Astrocyte (in vitro differentiated cells and primary cell): ENCODE measurements at regions not wholly inside any gene's neighbourhood (a gene's known extent, or its start where the extent isn't known, plus 50 kb on each side); places are given as distances from the start of the nearest gene placed in this dataset.

ENCODE experiments used
- DNase-seq: peaks from one replicate; pipeline ENCODE4 v3.0.0-alpha.2; 2010; ENCODE audit warnings: low read depth
- FAIRE-seq: peaks from 2 replicates; lab custom pipeline; 2011; peaks lifted over from hg19 to GRCh38; lab: Jason Lieb, UNC
- H2AFZ ChIP-seq: 2 replicates; pipeline ENCODE4 v1.6.0; 2012; ENCODE audit warnings: low read depth, low read length, inconsistent platforms
- H3K27ac ChIP-seq: 2 replicates; pipeline ENCODE4 v1.5.1; 2011; ENCODE audit warnings: low read depth, low read length, inconsistent platforms
- H3K27me3 ChIP-seq: 2 replicates; pipeline ENCODE4 v1.6.0; 2011; ENCODE audit warnings: low read length, inconsistent platforms; ENCODE audit not compliant: insufficient read depth
- H3K36me3 ChIP-seq: 2 replicates; pipeline ENCODE4 v1.5.1; 2011; ENCODE audit warnings: low read length, inconsistent platforms; ENCODE audit not compliant: insufficient read depth
- H3K4me1 ChIP-seq: 2 replicates; pipeline ENCODE4 v1.5.1; 2011; ENCODE audit warnings: low read length, inconsistent platforms; ENCODE audit not compliant: insufficient read depth
- H3K4me2 ChIP-seq: 2 replicates; pipeline ENCODE4 v1.6.0; 2012; ENCODE audit warnings: low read length, inconsistent platforms
- H3K4me3 ChIP-seq: 2 replicates; pipeline ENCODE4 v1.5.1; 2011; ENCODE audit warnings: low read depth, mild to moderate bottlenecking, low read length, inconsistent platforms; ENCODE audit not compliant: insufficient read depth
- H3K79me2 ChIP-seq: 2 replicates; pipeline ENCODE4 v1.6.0; 2012; ENCODE audit warnings: mild to moderate bottlenecking, low read length, inconsistent platforms; ENCODE audit not compliant: insufficient read depth
- H3K9ac ChIP-seq: 2 replicates; pipeline ENCODE4 v1.6.0; 2012; ENCODE audit warnings: mild to moderate bottlenecking, low read length, inconsistent platforms
- H3K9me3 ChIP-seq: 2 replicates; pipeline ENCODE4 v1.5.1; 2012; ENCODE audit warnings: low read depth, mild to moderate bottlenecking, low read length, inconsistent platforms; ENCODE audit not compliant: insufficient read depth
- H4K20me1 ChIP-seq: 2 replicates; pipeline ENCODE4 v1.6.0; 2012; ENCODE audit warnings: low read length, inconsistent platforms; ENCODE audit not compliant: insufficient read depth
- H3K27ac Mint-ChIP-seq: one replicate; pipeline ENCODE4 v1.8.0; 2021; ENCODE audit warnings: mild to moderate bottlenecking, mixed read lengths; ENCODE audit not compliant: unreplicated experiment
- H3K27me3 Mint-ChIP-seq: one replicate; pipeline ENCODE4 v1.8.0; 2021; ENCODE audit warnings: low read depth, mixed read lengths; ENCODE audit not compliant: unreplicated experiment
- H3K36me3 Mint-ChIP-seq: one replicate; pipeline ENCODE4 v1.8.0; 2021; ENCODE audit warnings: low read depth, mixed read lengths; ENCODE audit not compliant: unreplicated experiment
- H3K4me1 Mint-ChIP-seq: one replicate; pipeline ENCODE4 v1.8.0; 2021; ENCODE audit warnings: low read depth, mixed read lengths; ENCODE audit not compliant: unreplicated experiment
- H3K4me3 Mint-ChIP-seq: one replicate; pipeline ENCODE4 v1.8.0; 2021; ENCODE audit warnings: mild to moderate bottlenecking, moderate library complexity, mixed read lengths; ENCODE audit not compliant: unreplicated experiment
- H3K9me3 Mint-ChIP-seq: one replicate; pipeline ENCODE4 v1.8.0; 2021; ENCODE audit warnings: mild to moderate bottlenecking, mixed read lengths; ENCODE audit not compliant: unreplicated experiment
- EZH2 ChIP-seq: IDR thresholded peaks from 2 replicates; pipeline ENCODE4 v1.6.1; 2012; ENCODE audit warnings: mild to moderate bottlenecking, low read length, inconsistent platforms; ENCODE audit not compliant: insufficient read depth
- TF ChIP-seq, protein P1 (sequence below): IDR thresholded peaks from 2 replicates; pipeline ENCODE4 v1.5.1; 2011; ENCODE audit warnings: low read depth, mild to moderate bottlenecking, inconsistent platforms, low read length, moderate library complexity; ENCODE audit not compliant: insufficient read depth

DNA sequence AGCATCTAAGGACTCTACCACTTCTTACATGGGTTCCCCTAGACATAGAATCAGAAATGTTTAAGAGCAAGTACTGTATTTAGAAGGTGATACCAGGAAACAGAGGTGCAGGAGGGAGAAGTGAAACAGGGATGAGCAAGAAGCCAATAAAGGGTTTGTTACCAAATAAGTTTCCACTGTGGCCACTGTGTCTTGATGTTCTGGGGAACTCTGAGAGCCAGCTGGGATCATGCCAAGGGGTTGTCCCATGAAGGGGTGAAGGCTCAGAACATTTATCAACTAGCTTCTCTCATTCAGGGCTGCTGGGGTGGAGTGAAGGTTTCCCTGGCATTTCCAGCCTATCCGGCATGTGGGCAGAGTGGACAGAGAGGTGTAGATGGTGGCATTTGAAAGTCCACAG, 147.1 kb upstream of the SH3BP4 start:
- Histone ChIP-seq H3K79me2 (no peaks in the 10 kb centered on the region), H2AFZ (no peak overlapping the region), H4K20me1 (no peaks in the 10 kb centered on the region), H3K27me3 (peaks cover 2% of the 10 kb centered on the region), H3K9ac (no peak overlapping the region), H3K4me1 (no peaks in the 10 kb centered on the region), H3K4me3 (no peak overlapping the region), H3K9me3 (peaks cover 4% of the 10 kb centered on the region), H3K4me2 (no peak overlapping the region), H3K27ac (no peak overlapping the region), H3K36me3 (no peaks in the 10 kb centered on the region)
- Mint-ChIP-seq H3K4me1 (no peaks in the 10 kb centered on the region), H3K4me3 (no peak overlapping the region), H3K27ac (no peak overlapping the region), H3K27me3 (peaks cover 21% of the 10 kb centered on the region), H3K9me3 (peaks cover 20% of the 10 kb centered on the region), H3K36me3 (no peaks in the 10 kb centered on the region)
- DNase-seq (no peak), FAIRE-seq (no peak)
- TF ChIP-seq EZH2, result no peak
- TF ChIP-seq, protein P1, sequence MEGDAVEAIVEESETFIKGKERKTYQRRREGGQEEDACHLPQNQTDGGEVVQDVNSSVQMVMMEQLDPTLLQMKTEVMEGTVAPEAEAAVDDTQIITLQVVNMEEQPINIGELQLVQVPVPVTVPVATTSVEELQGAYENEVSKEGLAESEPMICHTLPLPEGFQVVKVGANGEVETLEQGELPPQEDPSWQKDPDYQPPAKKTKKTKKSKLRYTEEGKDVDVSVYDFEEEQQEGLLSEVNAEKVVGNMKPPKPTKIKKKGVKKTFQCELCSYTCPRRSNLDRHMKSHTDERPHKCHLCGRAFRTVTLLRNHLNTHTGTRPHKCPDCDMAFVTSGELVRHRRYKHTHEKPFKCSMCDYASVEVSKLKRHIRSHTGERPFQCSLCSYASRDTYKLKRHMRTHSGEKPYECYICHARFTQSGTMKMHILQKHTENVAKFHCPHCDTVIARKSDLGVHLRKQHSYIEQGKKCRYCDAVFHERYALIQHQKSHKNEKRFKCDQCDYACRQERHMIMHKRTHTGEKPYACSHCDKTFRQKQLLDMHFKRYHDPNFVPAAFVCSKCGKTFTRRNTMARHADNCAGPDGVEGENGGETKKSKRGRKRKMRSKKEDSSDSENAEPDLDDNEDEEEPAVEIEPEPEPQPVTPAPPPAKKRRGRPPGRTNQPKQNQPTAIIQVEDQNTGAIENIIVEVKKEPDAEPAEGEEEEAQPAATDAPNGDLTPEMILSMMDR, result no peak

DNA sequence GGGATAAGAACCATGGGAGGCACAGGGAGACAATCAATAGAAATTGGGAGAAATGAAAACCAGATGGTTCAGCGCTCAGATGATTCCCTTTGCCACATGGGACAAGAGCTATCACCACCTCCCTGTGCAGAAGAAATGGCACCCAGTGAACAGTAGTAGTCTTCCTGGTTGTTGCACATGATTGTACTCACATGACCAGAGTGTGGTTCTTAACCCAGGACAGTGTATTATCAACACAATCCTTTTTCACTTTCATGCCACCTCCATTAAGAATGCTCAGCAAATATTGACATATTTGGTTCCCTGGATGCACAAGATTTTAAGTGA, 149.0 kb upstream of the SH3BP4 start:
- H3K9ac ChIP-seq, result no peak overlapping the region
- TF ChIP-seq EZH2, result no peak
- TF ChIP-seq, protein P1, result no peak
- no peaks in the 10 kb centered on the region for H4K20me1 ChIP-seq
- no peaks in the 10 kb centered on the region for H3K36me3 ChIP-seq
- no peak overlapping the region for H3K4me3 ChIP-seq
- H3K27ac ChIP-seq, result no peak overlapping the region
- H3K4me1 Mint-ChIP-seq, result no peaks in the 10 kb centered on the region
- peaks cover 4% of the 10 kb centered on the region for H3K9me3 ChIP-seq
- no peak overlapping the region for H3K4me3 Mint-ChIP-seq
- no peaks in the 10 kb centered on the region for H3K4me1 ChIP-seq
- no peak overlapping the region for H3K27ac Mint-ChIP-seq
- H3K27me3 ChIP-seq, result peaks cover 2% of the 10 kb centered on the region
- H2AFZ ChIP-seq, result no peak overlapping the region
- H3K79me2 ChIP-seq, result no peaks in the 10 kb centered on the region
- DNase-seq, result no peak
- H3K27me3 Mint-ChIP-seq, result peaks cover 12% of the 10 kb centered on the region
- H3K9me3 Mint-ChIP-seq, result peaks cover 20% of the 10 kb centered on the region
- no peak overlapping the region for H3K4me2 ChIP-seq
- H3K36me3 Mint-ChIP-seq, result no peaks in the 10 kb centered on the region
- FAIRE-seq, result no peak

DNA sequence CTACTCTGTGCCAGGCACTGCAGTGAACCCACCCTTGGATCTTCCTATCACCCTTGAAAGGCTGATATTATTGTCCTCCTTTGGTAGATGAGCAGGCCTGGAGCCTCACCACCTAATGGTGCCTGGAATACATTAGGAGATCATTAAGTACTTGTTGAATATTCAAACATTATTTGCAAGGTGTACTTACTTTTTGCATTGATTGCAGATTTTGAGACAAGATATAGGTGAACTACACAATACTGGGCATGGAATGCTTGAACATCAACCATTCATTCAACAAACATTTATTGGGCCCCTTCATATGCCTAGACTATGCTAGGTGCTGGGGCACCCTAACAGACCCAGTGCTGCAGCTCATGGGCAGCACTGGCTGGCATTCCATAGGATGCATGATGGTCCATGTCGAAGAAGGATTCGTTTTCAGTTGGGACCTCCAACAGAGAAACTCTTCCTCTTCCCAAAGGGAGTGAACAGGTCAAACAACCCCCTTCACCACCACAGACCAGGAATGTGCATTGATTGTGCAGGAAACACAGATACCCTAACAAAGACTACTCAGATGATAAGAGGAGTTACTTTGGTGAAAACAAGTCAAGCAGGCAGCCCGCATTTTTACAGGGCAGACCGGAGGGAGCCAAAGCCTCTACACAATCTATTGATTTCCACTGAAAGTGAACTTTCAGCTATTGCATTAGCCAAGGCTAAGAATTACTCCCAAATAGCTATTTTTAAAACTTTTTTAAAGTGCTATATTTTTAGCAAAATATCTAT, 149.6 kb upstream of the SH3BP4 start:
- no peak overlapping the region for H3K27ac ChIP-seq
- no peak overlapping the region for H3K9ac ChIP-seq
- H3K9me3 ChIP-seq, result peaks cover 4% of the 10 kb centered on the region
- TF ChIP-seq, protein P1, result no peak
- TF ChIP-seq EZH2, result no peak
- H2AFZ ChIP-seq, result no peak overlapping the region
- no peak overlapping the region for H3K27ac Mint-ChIP-seq
- peaks cover 12% of the 10 kb centered on the region for H3K27me3 Mint-ChIP-seq
- no peaks in the 10 kb centered on the region for H3K36me3 Mint-ChIP-seq
- no peaks in the 10 kb centered on the region for H3K4me1 ChIP-seq
- DNase-seq (no peak), FAIRE-seq (no peak)
- H3K27me3 ChIP-seq, result peaks cover 2% of the 10 kb centered on the region
- no peak overlapping the region for H3K4me3 ChIP-seq
- no peaks in the 10 kb centered on the region for H3K36me3 ChIP-seq
- no peaks in the 10 kb centered on the region for H4K20me1 ChIP-seq
- H3K79me2 ChIP-seq, result no peaks in the 10 kb centered on the region
- H3K4me3 Mint-ChIP-seq, result no peak overlapping the region
- H3K4me2 ChIP-seq, result no peak overlapping the region
- H3K9me3 Mint-ChIP-seq, result peaks cover 18% of the 10 kb centered on the region
- no peaks in the 10 kb centered on the region for H3K4me1 Mint-ChIP-seq
